ENCODE measurements at regions not wholly inside any gene's neighbourhood (a gene's known extent, or its start where the extent isn't known, plus 50 kb on each side); places are given as distances from the start of the nearest gene placed in this dataset.
A peak's percentile ranks its signal among the peaks of the same experiment; 100 is the strongest.

- no peaks in the 10 kb centered on the region for H3K9me3 ChIP-seq
- ATAC-seq (no peak), DNase-seq (no peak), FAIRE-seq (no peak)
- no peaks in the 10 kb centered on the region for H3K36me3 ChIP-seq
- no peaks in the 10 kb centered on the region for H3K27me3 ChIP-seq
- no peak overlapping the region for H3K27ac ChIP-seq
- intact Hi-C loops (cut with DNase I), result no loop called here
- no peak overlapping the region for H3K4me3 ChIP-seq
- TF ChIP-seq CTCF (IDR thresholded peaks at IDR 0.05), result no peak
- WGBS, 2 donors, result 79 to 82% methylated on average over 2 of the region's 2 CpGs
- H3K4me1 ChIP-seq, result peaks cover 0 to 6% (median 4%) of the 10 kb centered on the region in 3 donors
These were observed 839.6 kb downstream of the GALC start for GRCh38 chr14:87153391-87153790.

GRCh38 chr14:87152693-87153092 is 840.3 kb downstream of the GALC start:
- no peaks in the 10 kb centered on the region for H3K36me3 ChIP-seq
- DNase-seq, result no peak
- TF ChIP-seq CTCF (IDR thresholded peaks at IDR 0.05), result no peak
- H3K27ac ChIP-seq, result no peak overlapping the region
- intact Hi-C loops (cut with DNase I), result no loop called here
- WGBS, 2 donors, result 30 to 44% methylated on average over 5 of the region's 5 CpGs
- ATAC-seq, result peak in 3 of 4 donors; percentile 29 to 65 (median 29)
- H3K27me3 ChIP-seq, result no peaks in the 10 kb centered on the region
- FAIRE-seq, result no peak
- no peaks in the 10 kb centered on the region for H3K9me3 ChIP-seq
- H3K4me3 ChIP-seq, result no peak overlapping the region
- H3K4me1 ChIP-seq, result peaks cover 0 to 6% (median 4%) of the 10 kb centered on the region in 3 donors

DNA sequence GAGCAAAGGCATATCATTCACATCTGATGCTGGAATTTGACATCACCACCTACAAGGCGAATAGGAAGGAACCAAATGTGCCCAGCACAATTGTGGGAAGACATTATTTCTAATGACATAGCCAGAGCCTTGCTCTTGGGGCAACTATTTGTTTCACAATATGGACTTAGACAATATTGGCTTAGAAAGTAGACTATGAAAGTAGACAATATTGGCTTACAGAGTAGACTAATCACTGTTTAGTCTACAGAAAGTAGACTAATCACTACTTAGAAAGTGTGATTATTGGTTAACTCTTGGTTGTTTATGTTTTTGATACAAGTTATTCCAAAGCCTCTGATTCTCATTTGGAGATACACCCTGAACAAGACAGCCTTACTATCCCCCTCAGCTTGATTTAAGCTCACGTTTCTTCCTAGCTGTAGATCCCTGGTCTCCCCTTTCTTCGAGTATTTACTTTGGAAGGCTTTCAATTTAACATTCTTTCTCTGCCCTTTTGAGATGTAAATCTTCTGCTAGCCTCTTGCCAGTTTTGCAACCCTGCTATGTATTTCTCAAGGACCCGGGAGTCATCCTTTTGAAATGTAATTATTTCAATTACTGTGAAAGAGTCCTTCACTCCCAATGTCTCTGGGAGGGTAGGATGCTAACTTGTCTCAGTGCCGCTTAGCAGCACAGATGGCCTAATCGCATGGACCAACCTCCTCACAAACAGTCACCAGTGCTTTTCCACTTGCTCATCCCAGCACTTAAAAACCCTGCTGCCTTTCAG is 843.2 kb downstream of the GALC start:
- H3K27ac ChIP-seq, result no peak overlapping the region
- H3K36me3 ChIP-seq, result no peaks in the 10 kb centered on the region
- FAIRE-seq (no peak), DNase-seq (no peak), ATAC-seq (no peak)
- TF ChIP-seq CTCF (IDR thresholded peaks at IDR 0.05), result no peak
- intact Hi-C loops (cut with DNase I), result no loop called here
- no peaks in the 10 kb centered on the region for H3K27me3 ChIP-seq
- H3K4me3 ChIP-seq, result no peak overlapping the region
- H3K9me3 ChIP-seq, result no peaks in the 10 kb centered on the region
- peaks cover 0 to 6% (median 4%) of the 10 kb centered on the region in 3 donors for H3K4me1 ChIP-seq
- 67% methylated on average over 6 of the region's 6 CpGs for WGBS, 2 donors

DNA sequence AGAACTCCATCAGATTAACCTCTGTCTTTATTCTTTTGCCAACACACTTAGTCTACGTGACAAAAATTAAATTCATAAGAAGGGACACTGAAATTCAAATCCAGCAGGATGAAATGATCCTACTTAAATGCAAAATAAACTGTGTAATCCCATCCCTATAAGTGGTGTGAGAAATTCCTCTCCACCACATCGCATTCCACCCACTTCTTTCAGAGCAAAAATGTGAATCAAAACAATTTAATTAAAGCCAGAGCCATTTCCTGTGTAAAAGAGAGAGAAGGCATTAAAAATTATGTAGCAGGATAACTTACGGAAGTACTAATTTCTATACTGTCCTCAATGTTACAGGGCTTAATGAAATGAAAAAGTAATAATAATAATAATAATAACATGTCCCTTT is 844.3 kb downstream of the GALC start:
- no peak overlapping the region for H3K4me3 ChIP-seq
- DNase-seq (no peak), FAIRE-seq (no peak), ATAC-seq (no peak)
- no peak overlapping the region for H3K27ac ChIP-seq
- no peak for TF ChIP-seq CTCF (IDR thresholded peaks at IDR 0.05)
- H3K27me3 ChIP-seq, result no peaks in the 10 kb centered on the region
- peaks cover 0 to 6% (median 4%) of the 10 kb centered on the region in 3 donors for H3K4me1 ChIP-seq
- intact Hi-C loops (cut with DNase I), result no loop called here
- 83 to 89% methylated on average over 3 of the region's 3 CpGs for WGBS, 2 donors
- no peaks in the 10 kb centered on the region for H3K36me3 ChIP-seq
- no peaks in the 10 kb centered on the region for H3K9me3 ChIP-seq

DNA sequence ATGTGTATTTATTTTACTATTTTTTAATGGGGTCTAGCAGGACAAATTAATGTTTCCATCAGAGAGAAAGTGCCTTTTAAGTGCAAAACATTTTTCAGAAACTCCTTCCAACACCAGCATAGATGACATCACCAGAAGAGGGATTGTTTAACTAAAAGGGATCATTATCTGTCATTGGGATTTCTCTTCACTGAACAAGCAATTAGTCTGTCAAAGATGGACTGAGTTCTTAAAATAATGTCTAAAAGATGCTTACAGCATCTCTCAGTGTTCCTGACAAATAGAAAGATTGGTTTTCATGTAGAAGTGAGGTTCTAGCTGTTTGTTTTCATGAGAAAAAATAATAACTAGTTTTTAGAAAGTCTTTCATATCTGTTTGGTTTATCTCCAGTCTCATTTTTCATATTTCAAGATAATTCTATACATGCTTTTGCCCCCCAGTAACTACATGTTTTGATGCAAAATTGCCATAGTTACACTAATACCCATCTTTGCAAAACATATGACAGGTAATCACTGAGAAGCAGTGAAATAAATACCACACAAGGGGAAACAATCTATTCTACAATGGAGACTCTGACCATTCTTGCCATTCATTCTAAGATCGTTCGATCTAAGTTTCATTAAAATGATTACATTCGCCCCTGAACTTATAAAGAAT is 850.3 kb downstream of the GALC start:
- Histone ChIP-seq H3K27ac (no peak overlapping the region), H3K9me3 (no peaks in the 10 kb centered on the region), H3K27me3 (no peaks in the 10 kb centered on the region), H3K4me3 (no peak overlapping the region), H3K4me1 (no peaks in the 10 kb centered on the region), H3K36me3 (no peaks in the 10 kb centered on the region)
- no peak for TF ChIP-seq CTCF (IDR thresholded peaks at IDR 0.05)
- FAIRE-seq, result no peak
- no peak for DNase-seq
- 88 to 89% methylated on average over 3 of the region's 3 CpGs for WGBS, 2 donors
- intact Hi-C loops (cut with DNase I), result no loop called here
- ATAC-seq, result no peak
